ENCODE measurements at regions not wholly inside any gene's neighbourhood (a gene's known extent, or its start where the extent isn't known, plus 50 kb on each side); places are given as distances from the start of the nearest gene placed in this dataset.
"Not testable (repeated sequence)": the region's sequence is repeated elsewhere in the genome, so short reads cannot be mapped to it uniquely, and the experiment has no call there.

DNA sequence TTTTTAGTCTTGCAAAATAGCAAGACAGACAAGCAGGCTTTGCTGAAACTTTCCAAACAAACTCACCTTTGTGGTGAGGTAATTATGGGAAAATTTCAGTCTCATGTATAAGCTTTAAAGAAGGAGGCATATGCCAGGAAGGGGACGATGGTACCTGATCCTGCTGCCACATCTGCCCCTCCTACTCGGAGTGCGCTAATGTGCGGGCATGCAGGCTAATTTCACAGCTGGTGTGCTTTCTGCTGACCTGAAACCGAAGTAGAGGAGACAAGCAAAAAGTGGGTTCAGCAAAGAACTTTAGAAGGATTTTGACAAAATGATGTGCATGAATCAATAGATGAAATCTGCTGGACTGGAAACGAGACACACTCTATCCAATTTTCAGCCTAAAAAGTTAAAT, 117.1 kb upstream of the IRX4 start:
- no peak for DNase-seq

DNA sequence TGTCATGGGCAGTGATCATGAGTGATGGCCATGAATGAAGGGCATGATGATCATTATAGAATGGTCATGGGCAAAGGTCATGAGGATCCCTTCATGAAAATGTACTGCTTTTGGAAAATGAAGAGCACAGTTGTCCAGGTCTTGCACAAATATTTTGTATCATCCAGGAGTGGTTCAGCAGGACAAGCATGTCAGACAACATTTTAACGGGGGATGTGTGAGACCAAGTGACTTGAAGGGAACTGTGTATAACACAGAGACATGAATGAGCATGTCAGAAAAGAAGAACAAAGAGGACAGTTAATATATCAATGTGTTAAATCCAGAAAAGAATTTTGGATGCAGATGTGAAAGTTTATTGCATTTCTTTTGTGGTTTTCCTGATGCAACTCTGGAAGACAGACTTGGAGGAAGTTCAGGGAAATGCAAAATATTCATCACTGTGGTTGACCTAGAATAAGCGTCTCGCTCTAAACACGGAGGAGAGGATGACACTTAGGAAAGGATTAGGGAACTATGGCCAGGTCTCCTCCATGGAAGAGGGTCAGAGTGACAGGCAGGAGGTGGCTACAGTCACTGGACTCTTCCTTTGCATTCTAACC, 116.1 kb upstream of the IRX4 start:
- DNase-seq, result no peak

GRCh38 chr5:1998348-1998669, 115.6 kb upstream of the IRX4 start:
- no peak for DNase-seq

- DNase-seq, result no peak
Measured at GRCh38 chr5:1997640-1998347, 115.1 kb upstream of the IRX4 start.

- no peak for DNase-seq
Measured at GRCh38 chr5:1995491-1995890, 112.8 kb upstream of the IRX4 start.

DNA sequence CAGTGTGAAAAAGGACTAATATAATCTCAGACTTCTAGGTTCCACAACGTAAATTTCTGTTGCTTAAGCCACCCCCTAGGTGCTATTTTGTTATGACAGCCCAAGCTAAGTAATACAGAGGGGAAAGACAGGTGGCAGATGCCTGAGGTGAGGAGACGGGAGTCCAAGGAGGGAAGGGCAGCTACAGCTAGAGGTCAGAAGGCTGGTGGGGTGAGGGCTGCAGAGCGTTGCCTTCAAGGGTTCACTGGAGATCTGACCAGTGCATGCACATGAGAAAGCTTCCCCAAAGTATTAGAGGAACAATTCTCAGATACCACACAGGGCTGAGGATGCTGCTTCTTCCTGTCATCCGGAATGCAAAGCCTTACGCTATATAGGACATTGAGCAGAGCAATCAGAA, 104.7 kb upstream of the IRX4 start:
- no peak for DNase-seq

GRCh38 chr5:1985781-1986180, 103.1 kb upstream of the IRX4 start:
- DNase-seq, result no peak

GRCh38 chr5:1983919-1984695, 101.4 kb upstream of the IRX4 start:
- no peak for DNase-seq

- DNase-seq, result no peak
Measured at GRCh38 chr5:1983401-1983800, 100.7 kb upstream of the IRX4 start.

DNA sequence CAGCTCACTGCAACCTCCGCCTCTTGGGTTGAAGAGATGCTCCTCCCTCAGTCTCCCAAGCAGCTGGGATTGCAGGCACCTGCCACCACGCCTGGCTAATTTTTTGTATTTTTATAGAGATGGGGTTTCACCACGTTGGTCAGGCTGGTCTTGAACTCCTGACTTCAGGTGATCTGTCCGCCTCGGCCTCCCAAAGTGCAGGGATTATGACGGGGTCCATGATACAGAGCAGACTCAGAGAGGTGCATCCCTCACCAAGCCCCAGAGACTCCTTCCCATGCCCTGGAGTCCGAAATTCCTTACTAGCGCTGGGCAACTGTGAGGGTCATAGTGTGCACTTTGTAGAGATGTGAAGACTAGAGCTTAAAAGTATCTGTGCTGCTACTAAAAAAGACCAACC, 99.8 kb upstream of the IRX4 start:
- DNase-seq, result not testable (repeated sequence)

- DNase-seq, result no peak
Measured at GRCh38 chr5:1975898-1976765, 93.4 kb upstream of the IRX4 start.

GRCh38 chr5:1975406-1975715, 92.6 kb upstream of the IRX4 start:
- DNase-seq, result no peak

- DNase-seq, result no peak
Measured at GRCh38 chr5:1974501-1975405, 92.0 kb upstream of the IRX4 start.

GRCh38 chr5:1974081-1974480, 91.4 kb upstream of the IRX4 start:
- no peak for DNase-seq

DNA sequence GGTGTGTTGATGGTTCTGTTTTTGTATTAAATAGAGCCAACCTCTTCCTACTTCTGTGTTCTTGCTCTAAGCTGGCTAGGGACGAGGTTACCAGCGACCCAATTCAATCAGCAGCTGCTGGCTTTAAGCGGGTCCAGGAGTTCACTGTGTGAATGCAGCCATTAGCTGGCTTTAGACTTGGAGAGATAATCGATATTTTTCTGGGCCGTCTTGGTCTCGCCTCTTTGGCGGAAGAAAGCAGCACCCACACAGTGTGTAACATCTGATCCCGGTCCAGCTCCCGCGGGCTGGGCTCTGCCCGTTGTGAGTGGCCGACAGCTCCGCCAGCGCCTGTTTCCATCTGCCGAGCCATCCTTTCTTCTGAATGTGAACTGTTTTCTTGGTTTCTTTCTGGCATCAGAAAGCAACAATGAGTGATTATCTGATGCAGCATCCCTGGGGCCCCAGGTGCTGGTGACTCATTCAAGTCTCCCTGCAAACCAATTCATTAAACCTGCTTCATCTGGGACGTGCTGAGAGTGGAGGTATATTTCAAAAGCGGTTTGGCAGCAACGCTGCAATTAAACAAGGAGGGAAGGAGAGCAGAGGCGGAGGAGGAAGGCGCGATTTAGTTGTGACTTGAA, 90.8 kb upstream of the IRX4 start:
- no peak for DNase-seq

DNA sequence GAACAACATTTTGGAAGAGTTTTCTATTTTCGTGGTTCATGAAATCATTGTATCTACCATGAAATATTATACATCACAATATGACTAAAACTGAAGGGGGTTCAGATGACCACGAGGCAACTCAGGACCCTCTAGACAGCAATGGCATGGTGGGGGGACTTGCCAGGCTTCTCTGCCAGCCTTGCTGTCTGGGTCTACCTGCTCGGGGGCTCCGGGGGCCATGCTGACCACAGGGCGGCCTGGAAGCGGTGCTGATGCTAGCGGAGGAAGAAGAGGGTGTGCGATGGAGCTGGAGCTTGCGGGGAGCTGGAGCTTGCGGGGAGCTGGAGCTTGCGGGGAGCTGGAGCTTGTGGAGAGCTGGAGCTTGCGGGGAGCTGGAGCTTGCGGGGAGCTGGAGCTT, 89.2 kb upstream of the IRX4 start:
- DNase-seq, result no peak

DNA sequence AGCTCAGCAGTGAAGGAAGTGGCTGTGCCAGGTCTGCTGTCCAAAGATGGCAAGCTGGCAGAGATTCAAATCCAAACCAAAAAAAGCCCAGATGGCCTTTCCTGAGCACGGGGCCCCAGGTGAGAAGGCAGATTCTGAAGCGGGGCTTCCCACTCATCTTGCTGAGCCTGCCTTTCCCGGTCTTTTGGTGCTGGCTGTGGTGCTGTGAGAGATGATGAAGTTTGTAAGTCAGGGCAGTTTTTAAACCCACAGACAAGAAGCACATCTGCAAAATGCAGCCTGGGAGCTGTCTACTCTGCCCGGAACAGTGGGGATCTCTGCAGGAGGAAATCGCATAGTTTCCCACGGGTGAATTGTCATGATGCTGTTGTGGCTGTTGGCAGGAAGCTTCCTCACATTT, 85.0 kb upstream of the IRX4 start:
- DNase-seq, result no peak

DNA sequence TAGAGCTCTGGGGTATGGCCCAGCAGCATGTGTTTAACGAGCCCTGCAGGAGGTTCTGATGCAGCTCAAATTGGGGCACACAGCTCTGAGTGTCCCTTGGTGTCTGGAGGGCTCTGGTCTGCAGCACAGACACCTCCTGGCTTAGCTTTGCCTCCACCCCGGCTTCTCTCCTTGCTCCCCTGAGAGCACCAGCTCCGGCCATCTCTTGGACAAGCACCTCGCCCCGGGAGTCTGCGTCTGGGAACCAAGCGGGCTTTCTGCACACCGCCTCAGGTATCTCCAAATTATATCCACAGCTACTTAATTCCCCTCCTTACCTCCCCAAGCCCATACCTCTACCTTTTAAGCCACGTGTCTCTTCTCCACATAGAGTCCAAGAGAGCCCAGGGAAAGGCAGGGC, 83.7 kb upstream of the IRX4 start:
- no peak for DNase-seq

GRCh38 chr5:1965925-1966324, 83.2 kb upstream of the IRX4 start:
- no peak for DNase-seq

DNA sequence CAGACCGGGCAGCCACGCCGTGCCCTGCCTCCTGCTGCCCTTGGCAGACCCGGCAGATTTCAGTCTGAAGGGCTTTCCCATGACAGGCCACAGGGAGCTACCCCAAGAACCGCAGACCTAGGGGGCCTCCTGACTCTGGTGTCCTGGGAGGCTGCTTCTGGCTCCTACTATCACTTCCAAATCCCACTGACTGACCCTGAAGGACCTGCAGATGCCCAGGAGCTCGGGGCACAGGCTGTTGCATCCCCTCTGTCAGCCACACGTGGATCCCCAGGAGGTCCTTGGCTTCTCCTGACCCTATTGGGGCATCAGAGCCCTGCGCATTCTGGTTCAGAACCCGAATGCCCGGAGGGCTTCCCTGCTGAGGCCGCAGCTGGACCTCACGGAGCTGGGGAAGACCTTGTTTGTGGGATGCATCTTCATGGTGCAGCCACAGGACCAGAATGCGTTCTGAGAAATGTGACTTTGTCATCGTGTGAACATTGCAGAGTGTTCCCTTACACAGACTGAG, 81.3 kb upstream of the IRX4 start:
- DNase-seq, result no peak

DNA sequence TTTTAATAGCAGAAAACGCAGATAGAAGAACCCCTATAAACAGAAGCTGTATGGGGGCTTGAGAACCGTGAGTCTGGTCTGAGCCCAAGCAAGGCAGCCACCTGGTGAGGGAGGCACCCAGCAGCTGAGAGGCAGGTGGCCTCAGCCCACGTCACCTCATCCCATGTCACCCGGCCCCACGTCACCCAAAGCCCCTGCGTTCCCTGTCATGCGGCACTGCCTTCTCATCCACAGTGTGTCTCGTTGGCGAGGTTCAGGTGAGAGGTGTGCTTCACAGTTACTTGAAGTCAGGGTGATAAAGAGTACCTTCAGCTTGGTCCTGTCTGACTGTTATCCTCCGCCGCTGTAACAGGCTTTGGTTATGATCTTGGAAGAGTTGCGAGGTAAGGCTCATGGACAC, 80.6 kb upstream of the IRX4 start:
- no peak for DNase-seq
